ENCODE measurements at regions not wholly inside any gene's neighbourhood (a gene's known extent, or its start where the extent isn't known, plus 50 kb on each side); places are given as distances from the start of the nearest gene placed in this dataset.

DNA sequence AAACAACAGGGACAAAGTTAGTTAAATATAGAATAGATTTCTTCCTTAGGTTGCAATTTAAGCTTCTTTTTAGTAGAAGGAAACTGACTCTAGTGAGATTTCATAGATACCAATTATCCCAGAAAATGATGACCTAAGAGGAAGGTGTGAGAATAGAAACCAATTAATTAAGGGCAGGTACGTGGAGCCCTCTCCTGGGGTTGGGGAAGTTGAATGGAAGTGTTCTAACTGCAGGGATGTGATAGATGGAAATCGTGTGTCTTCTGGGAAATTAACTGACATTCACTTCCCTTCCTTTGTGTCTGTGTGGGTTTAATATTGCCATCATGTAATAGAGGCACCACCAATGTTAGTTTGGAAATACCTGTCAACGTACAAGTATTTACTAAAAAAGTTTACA, 204.1 kb upstream of the ANK2 start:
- TF ChIP-seq, protein P1, sequence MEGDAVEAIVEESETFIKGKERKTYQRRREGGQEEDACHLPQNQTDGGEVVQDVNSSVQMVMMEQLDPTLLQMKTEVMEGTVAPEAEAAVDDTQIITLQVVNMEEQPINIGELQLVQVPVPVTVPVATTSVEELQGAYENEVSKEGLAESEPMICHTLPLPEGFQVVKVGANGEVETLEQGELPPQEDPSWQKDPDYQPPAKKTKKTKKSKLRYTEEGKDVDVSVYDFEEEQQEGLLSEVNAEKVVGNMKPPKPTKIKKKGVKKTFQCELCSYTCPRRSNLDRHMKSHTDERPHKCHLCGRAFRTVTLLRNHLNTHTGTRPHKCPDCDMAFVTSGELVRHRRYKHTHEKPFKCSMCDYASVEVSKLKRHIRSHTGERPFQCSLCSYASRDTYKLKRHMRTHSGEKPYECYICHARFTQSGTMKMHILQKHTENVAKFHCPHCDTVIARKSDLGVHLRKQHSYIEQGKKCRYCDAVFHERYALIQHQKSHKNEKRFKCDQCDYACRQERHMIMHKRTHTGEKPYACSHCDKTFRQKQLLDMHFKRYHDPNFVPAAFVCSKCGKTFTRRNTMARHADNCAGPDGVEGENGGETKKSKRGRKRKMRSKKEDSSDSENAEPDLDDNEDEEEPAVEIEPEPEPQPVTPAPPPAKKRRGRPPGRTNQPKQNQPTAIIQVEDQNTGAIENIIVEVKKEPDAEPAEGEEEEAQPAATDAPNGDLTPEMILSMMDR (conservative IDR thresholded peaks at IDR 0.05) = no peak

DNA sequence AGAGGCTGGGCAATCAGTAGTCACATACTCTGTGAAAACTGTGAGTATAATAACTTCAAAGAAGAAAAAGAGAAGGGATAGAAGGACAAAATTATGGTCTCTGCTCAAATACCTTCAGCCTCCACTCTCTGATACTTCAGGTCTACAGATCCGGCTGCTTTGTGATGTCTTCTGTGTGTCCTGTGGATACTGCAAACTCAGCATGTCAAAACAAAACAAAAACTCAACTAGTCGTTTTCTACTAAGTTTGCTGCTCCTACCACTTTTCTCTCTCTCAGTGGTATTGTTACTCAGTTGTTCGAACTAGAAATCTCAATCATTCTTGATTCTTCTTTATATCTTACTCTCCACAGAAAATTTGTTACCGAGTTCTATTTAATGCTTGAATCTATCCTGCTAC, 202.4 kb upstream of the ANK2 start:
- Histone ChIP-seq H3K4me3 (ENCODE audit: low read length) (no peak overlapping the region), H3K4me1 (ENCODE audit: control insufficient read depth, insufficient read depth, low read length) (peaks cover 3% of the 10 kb centered on the region), H3K36me3 (ENCODE audit: control insufficient read depth, insufficient read depth, low read length) (peaks cover 20% of the 10 kb centered on the region), H3K9me3 (ENCODE audit: control insufficient read depth, low read length) (no peaks in the 10 kb centered on the region), H3K27me3 (ENCODE audit: control insufficient read depth, insufficient read depth, low read length, poor library complexity, severe bottlenecking) (no peaks in the 10 kb centered on the region), H3K9ac (ENCODE audit: extremely low read depth, low read length, poor library complexity, severe bottlenecking) (no peak overlapping the region), H3K27ac (ENCODE audit: low read depth, low read length) (no peak overlapping the region)
- H3K36me3 Mint-ChIP-seq (ENCODE audit: low read depth) = peaks cover 51% of the 10 kb centered on the region
- WGBS, 2 experiments (ENCODE audit: insufficient coverage in 1 of 2, insufficient read length in 1 of 2) = 93 to 96% methylated on average over 4 of the region's 4 CpGs
- no peak overlapping the region for H3K4me3 Mint-ChIP-seq
- no peaks in the 10 kb centered on the region for H3K9me3 Mint-ChIP-seq
- no peak overlapping the region for H3K27ac Mint-ChIP-seq
- no peaks in the 10 kb centered on the region for H3K27me3 Mint-ChIP-seq (ENCODE audit: insufficient read depth)
- TF ChIP-seq, protein P1 (conservative IDR thresholded peaks at IDR 0.05) = no peak
- DNase-seq = no peak
- peaks cover 7% of the 10 kb centered on the region for H3K4me1 Mint-ChIP-seq

More for the DNA sequence above, 204.1 kb upstream of the ANK2 start:
- no peak overlapping the region for H3K27ac ChIP-seq (ENCODE audit: low read depth, low read length)
- no peak for DNase-seq
- WGBS, 2 experiments (ENCODE audit: insufficient coverage in 1 of 2, insufficient read length in 1 of 2) = 98 to 100% methylated on average over 2 to 3 of the region's 3 CpGs
- H3K9ac ChIP-seq (ENCODE audit: extremely low read depth, low read length, poor library complexity, severe bottlenecking) = no peak overlapping the region
- no peak overlapping the region for H3K4me3 Mint-ChIP-seq
- H3K27me3 Mint-ChIP-seq (ENCODE audit: insufficient read depth) = no peaks in the 10 kb centered on the region
- H3K4me3 ChIP-seq (ENCODE audit: low read length) = no peak overlapping the region
- H3K27ac Mint-ChIP-seq = no peak overlapping the region
- no peaks in the 10 kb centered on the region for H3K4me1 ChIP-seq (ENCODE audit: control insufficient read depth, insufficient read depth, low read length)
- H3K9me3 ChIP-seq (ENCODE audit: control insufficient read depth, low read length) = no peaks in the 10 kb centered on the region
- H3K4me1 Mint-ChIP-seq = peaks cover 4% of the 10 kb centered on the region
- peaks cover 20% of the 10 kb centered on the region for H3K36me3 ChIP-seq (ENCODE audit: control insufficient read depth, insufficient read depth, low read length)
- peaks cover 44% of the 10 kb centered on the region for H3K36me3 Mint-ChIP-seq (ENCODE audit: low read depth)
- no peaks in the 10 kb centered on the region for H3K27me3 ChIP-seq (ENCODE audit: control insufficient read depth, insufficient read depth, low read length, poor library complexity, severe bottlenecking)
- H3K9me3 Mint-ChIP-seq = no peaks in the 10 kb centered on the region

- H3K27ac Mint-ChIP-seq = no peak overlapping the region
- no peak overlapping the region for H3K4me3 Mint-ChIP-seq
- no peak for DNase-seq
- H3K27ac ChIP-seq (ENCODE audit: low read depth, low read length) = no peak overlapping the region
- no peaks in the 10 kb centered on the region for H3K27me3 Mint-ChIP-seq (ENCODE audit: insufficient read depth)
- no peak overlapping the region for H3K4me3 ChIP-seq (ENCODE audit: low read length)
- peaks cover 20% of the 10 kb centered on the region for H3K36me3 ChIP-seq (ENCODE audit: control insufficient read depth, insufficient read depth, low read length)
- H3K27me3 ChIP-seq (ENCODE audit: control insufficient read depth, insufficient read depth, low read length, poor library complexity, severe bottlenecking) = no peaks in the 10 kb centered on the region
- peaks cover 3% of the 10 kb centered on the region for H3K4me1 ChIP-seq (ENCODE audit: control insufficient read depth, insufficient read depth, low read length)
- no peak overlapping the region for H3K9ac ChIP-seq (ENCODE audit: extremely low read depth, low read length, poor library complexity, severe bottlenecking)
- TF ChIP-seq, protein P1 (conservative IDR thresholded peaks at IDR 0.05) = no peak
- H3K4me1 Mint-ChIP-seq = peaks cover 5% of the 10 kb centered on the region
- H3K9me3 ChIP-seq (ENCODE audit: control insufficient read depth, low read length) = no peaks in the 10 kb centered on the region
- 95 to 100% methylated on average over 2 to 4 of the region's 4 CpGs for WGBS, 2 experiments (ENCODE audit: insufficient coverage in 1 of 2, insufficient read length in 1 of 2)
- no peaks in the 10 kb centered on the region for H3K9me3 Mint-ChIP-seq
- H3K36me3 Mint-ChIP-seq (ENCODE audit: low read depth) = peaks cover 45% of the 10 kb centered on the region
These were observed 201.7 kb upstream of the ANK2 start for GRCh38 chr4:112847781-112848180.

All from endodermal cell (in vitro differentiated cells).